DND-41 (cell line): ENCODE measurements at regions not wholly inside any gene's neighbourhood (a gene's known extent, or its start where the extent isn't known, plus 50 kb on each side); places are given as distances from the start of the nearest gene placed in this dataset.

Source experiments
- ATAC-seq: fragments of 200-7000 bp; cut with Tn5 transposase; 3 replicates; pipeline ENCODE4 v1.9.1; 2021; ENCODE audit warnings: low read depth; ENCODE audit not compliant: insufficient read depth
- DNase-seq: peaks from one replicate; pipeline ENCODE4 v3.0.0-alpha.2; 2020
- H2AFZ ChIP-seq: 2 replicates; pipeline ENCODE4 v1.6.0; 2012; ENCODE audit warnings: low read depth, low read length
- H3K27ac ChIP-seq: 2 replicates; pipeline ENCODE4 v1.5.1; 2012; ENCODE audit warnings: low read length, inconsistent platforms
- H3K27me3 ChIP-seq: fragments of 200-600 bp; sonication (generic); 2 replicates; pipeline ENCODE4 v1.6.0; 2012; ENCODE audit warnings: low read length, mild to moderate bottlenecking, inconsistent platforms; ENCODE audit not compliant: insufficient read depth, poor library complexity
- H3K36me3 ChIP-seq: 2 replicates; pipeline ENCODE4 v1.5.1; 2012; ENCODE audit warnings: low read length, inconsistent platforms; ENCODE audit not compliant: insufficient read depth
- H3K4me1 ChIP-seq: 2 replicates; pipeline ENCODE4 v1.5.1; 2012; ENCODE audit warnings: mild to moderate bottlenecking, low read length; ENCODE audit not compliant: insufficient read depth
- H3K4me2 ChIP-seq: 2 replicates; pipeline ENCODE4 v1.6.0; 2012; ENCODE audit warnings: mild to moderate bottlenecking, moderate library complexity, low read length, inconsistent platforms; ENCODE audit not compliant: insufficient read depth
- H3K4me3 ChIP-seq, 2 experiments: fragments of 200-600 bp in 1 of 2; shearing (Covaris generic) in 1 of 2; 2 replicates each; pipeline ENCODE4 v1.5.1; 2012 to 2016; ENCODE audit warnings: inconsistent platforms in 2 of 2, low read length in 2 of 2, mild to moderate bottlenecking in 2 of 2, low read depth in 1 of 2, moderate library complexity in 1 of 2
- H3K79me2 ChIP-seq: 2 replicates; pipeline ENCODE4 v1.6.0; 2012; ENCODE audit warnings: low read length, inconsistent platforms; ENCODE audit not compliant: insufficient read depth
- H3K9ac ChIP-seq: 2 replicates; pipeline ENCODE4 v1.6.0; 2012; ENCODE audit warnings: low read depth, mild to moderate bottlenecking, inconsistent platforms, low read length, moderate library complexity
- H3K9me3 ChIP-seq: 2 replicates; pipeline ENCODE4 v1.5.1; 2012; ENCODE audit warnings: low read length, moderate library complexity, mild to moderate bottlenecking, inconsistent platforms; ENCODE audit not compliant: insufficient read depth, severe bottlenecking
- H4K20me1 ChIP-seq: 2 replicates; pipeline ENCODE4 v1.6.0; 2012; ENCODE audit warnings: low read length; ENCODE audit not compliant: insufficient read depth
- CTCF ChIP-seq: IDR thresholded peaks from 2 replicates; pipeline ENCODE4 v1.5.1; 2012; ENCODE audit warnings: borderline replicate concordance, low read length, moderate library complexity, mild to moderate bottlenecking; ENCODE audit not compliant: poor library complexity, severe bottlenecking; ENCODE audit errors: extremely low read depth
- EZH2 ChIP-seq: IDR thresholded peaks from 3 replicates; pipeline ENCODE4 v1.6.1; 2012; ENCODE audit warnings: borderline replicate concordance, low read depth, mild to moderate bottlenecking, moderate library complexity, low read length, inconsistent platforms; ENCODE audit not compliant: severe bottlenecking

GRCh38 chr10:94218493-94219183 is 144.1 kb downstream of the NOC3L start:
- Histone ChIP-seq H3K4me3 (no peak overlapping the region), H3K27ac (no peak overlapping the region), H3K79me2 (no peaks in the 10 kb centered on the region), H3K4me1 (no peaks in the 10 kb centered on the region), H3K4me2 (no peak overlapping the region), H3K27me3 (peaks cover 9% of the 10 kb centered on the region), H2AFZ (no peak overlapping the region), H3K36me3 (no peaks in the 10 kb centered on the region), H3K9ac (no peak overlapping the region), H4K20me1 (no peaks in the 10 kb centered on the region), H3K9me3 (no peaks in the 10 kb centered on the region)
- TF ChIP-seq CTCF (no peak), EZH2 (no peak)
- ATAC-seq (no peak), DNase-seq (no peak)

- no peaks in the 10 kb centered on the region for H3K4me1 ChIP-seq
- no peak overlapping the region for H3K4me2 ChIP-seq
- H3K79me2 ChIP-seq = no peaks in the 10 kb centered on the region
- no peak for DNase-seq
- no peak for ATAC-seq
- H3K36me3 ChIP-seq = no peaks in the 10 kb centered on the region
- H3K4me3 ChIP-seq = no peak overlapping the region
- H3K9ac ChIP-seq = no peak overlapping the region
- H3K27ac ChIP-seq = no peak overlapping the region
- no peak overlapping the region for H2AFZ ChIP-seq
- H3K9me3 ChIP-seq = no peaks in the 10 kb centered on the region
- H3K27me3 ChIP-seq = peaks cover 9% of the 10 kb centered on the region
- no peaks in the 10 kb centered on the region for H4K20me1 ChIP-seq
- TF ChIP-seq CTCF (no peak), EZH2 (no peak)
Measured at GRCh38 chr10:94219829-94220228, 142.9 kb downstream of the NOC3L start.

DNA sequence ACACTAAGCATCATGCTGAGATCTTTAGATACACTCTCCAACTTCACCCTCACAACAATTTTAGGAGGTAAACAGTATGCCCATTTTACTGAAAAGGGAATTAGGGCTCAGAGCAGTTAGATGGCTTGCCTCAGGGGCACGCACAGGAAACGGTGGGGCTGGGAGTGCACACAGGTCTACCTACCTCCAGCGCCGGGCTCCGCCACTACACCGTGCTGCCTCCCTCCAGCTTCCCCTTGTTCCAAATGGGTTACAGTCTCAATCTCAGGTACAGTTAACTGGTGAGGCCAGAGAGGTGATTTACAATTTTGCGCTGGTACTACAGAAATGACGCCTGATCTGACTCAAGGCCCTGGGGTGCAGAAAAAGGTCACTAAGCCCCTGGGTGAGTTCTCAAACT is 142.0 kb downstream of the NOC3L start:
- Histone ChIP-seq H3K36me3 (no peaks in the 10 kb centered on the region), H3K27ac (no peak overlapping the region), H3K27me3 (peaks cover 9% of the 10 kb centered on the region), H3K9me3 (no peaks in the 10 kb centered on the region), H3K4me3 (no peak overlapping the region), H4K20me1 (no peaks in the 10 kb centered on the region), H3K79me2 (no peaks in the 10 kb centered on the region), H3K4me2 (no peak overlapping the region), H3K4me1 (no peaks in the 10 kb centered on the region), H3K9ac (no peak overlapping the region), H2AFZ (no peak overlapping the region)
- no peak for DNase-seq
- no peak for TF ChIP-seq EZH2
- TF ChIP-seq CTCF = no peak
- no peak for ATAC-seq
